SH-SY5Y (cell line): ENCODE measurements at regions not wholly inside any gene's neighbourhood (a gene's known extent, or its start where the extent isn't known, plus 50 kb on each side); places are given as distances from the start of the nearest gene placed in this dataset.

Experiments used
- GATA2 ChIP-seq: IDR thresholded peaks from 2 replicates; pipeline ENCODE4 v1.6.1; 2011; ENCODE audit warnings: mild to moderate bottlenecking, low read depth, low read length
- GATA3 ChIP-seq: IDR thresholded peaks from 2 replicates; pipeline ENCODE4 v1.6.1; 2011; ENCODE audit warnings: low read depth, mild to moderate bottlenecking, low read length, moderate library complexity

DNA sequence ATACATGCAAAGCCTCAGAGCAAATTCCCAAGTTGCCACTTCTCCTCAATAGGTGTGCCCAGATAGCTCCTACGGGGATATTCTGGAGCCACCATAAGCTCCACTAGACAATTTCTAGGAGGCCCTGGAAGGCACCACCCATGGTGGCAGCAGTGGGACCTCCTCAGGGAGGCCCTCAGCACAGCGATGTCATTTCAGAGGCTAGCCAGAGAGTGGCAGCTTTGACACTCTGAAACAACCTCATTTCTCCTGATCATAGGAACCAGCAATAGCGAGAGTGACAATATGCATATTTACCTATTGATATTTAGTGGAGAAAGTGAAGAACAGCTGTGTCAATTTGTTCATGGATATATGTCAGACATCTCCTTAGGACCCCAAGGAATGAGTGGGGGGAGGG is 612.3 kb downstream of the SOX5 start:
- no peak for TF ChIP-seq GATA3
- TF ChIP-seq GATA2, result no peak
